ENCODE measurements at regions not wholly inside any gene's neighbourhood (a gene's known extent, or its start where the extent isn't known, plus 50 kb on each side); places are given as distances from the start of the nearest gene placed in this dataset.
"Not testable (repeated sequence)": the region's sequence is repeated elsewhere in the genome, so short reads cannot be mapped to it uniquely, and the experiment has no call there.

- no peak for DNase-seq
Observed at GRCh38 chr6:166803471-166803870, 152.9 kb downstream of the RNASET2 start.

GRCh38 chr6:166802401-166802800 is 153.9 kb downstream of the RNASET2 start:
- no peak for DNase-seq

GRCh38 chr6:166800137-166800536 is 156.2 kb downstream of the RNASET2 start:
- no peak for DNase-seq

GRCh38 chr6:166798652-166799051 is 157.7 kb downstream of the RNASET2 start:
- no peak for DNase-seq

GRCh38 chr6:166796610-166797009 is 159.7 kb downstream of the RNASET2 start:
- no peak for DNase-seq

- DNase-seq = no peak
Observed at GRCh38 chr6:166795879-166796278, 160.5 kb downstream of the RNASET2 start.

- DNase-seq = not testable (repeated sequence)
Observed at GRCh38 chr6:166790808-166791207, 163.8 kb upstream of the RPS6KA2 start.

GRCh38 chr6:166788846-166789529 is 161.9 kb upstream of the RPS6KA2 start:
- DNase-seq = not testable (repeated sequence)

GRCh38 chr6:166786704-166787293 is 159.7 kb upstream of the RPS6KA2 start:
- peak; percentile 54 for DNase-seq

- no peak for DNase-seq
Observed at GRCh38 chr6:166785131-166785530, 158.1 kb upstream of the RPS6KA2 start.

- no peak for DNase-seq
Observed at GRCh38 chr6:166784691-166785090, 157.6 kb upstream of the RPS6KA2 start.

GRCh38 chr6:166782520-166782919 is 155.5 kb upstream of the RPS6KA2 start:
- DNase-seq = no peak

GRCh38 chr6:166781331-166781730 is 154.3 kb upstream of the RPS6KA2 start:
- no peak for DNase-seq

GRCh38 chr6:166779963-166780683 is 153.1 kb upstream of the RPS6KA2 start:
- DNase-seq = no peak

- no peak for DNase-seq
Observed at GRCh38 chr6:166779381-166779780, 152.3 kb upstream of the RPS6KA2 start.

GRCh38 chr6:166778776-166779175 is 151.7 kb upstream of the RPS6KA2 start:
- no peak for DNase-seq

- no peak for DNase-seq
Observed at GRCh38 chr6:166778046-166778445, 151.0 kb upstream of the RPS6KA2 start.

GRCh38 chr6:166777096-166777630 is 150.1 kb upstream of the RPS6KA2 start:
- DNase-seq = no peak

GRCh38 chr6:166776571-166776970 is 149.5 kb upstream of the RPS6KA2 start:
- DNase-seq = no peak

GRCh38 chr6:166775923-166776220 is 148.8 kb upstream of the RPS6KA2 start:
- no peak for DNase-seq

GRCh38 chr6:166775180-166775922 is 148.3 kb upstream of the RPS6KA2 start:
- peak; percentile 64 for DNase-seq

- DNase-seq = no peak
Observed at GRCh38 chr6:166774770-166775169, 147.7 kb upstream of the RPS6KA2 start.

- DNase-seq = no peak
Observed at GRCh38 chr6:166774292-166774691, 147.2 kb upstream of the RPS6KA2 start.

Data from EL (cell line).